Stimulated activated CD4-positive, alpha-beta T cell treated with anti-CD3 and anti-CD28 coated beads, Interleukin-1b, Interleukin-23, amount 100 ng/mL, for 1 hour (primary cell): ENCODE measurements at regions not wholly inside any gene's neighbourhood (a gene's known extent, or its start where the extent isn't known, plus 50 kb on each side); places are given as distances from the start of the nearest gene placed in this dataset.

Experiments used
- DNase-seq, 2 donors: peaks; one replicate each; pipeline ENCODE4 v3.0.0-alpha.2; 2020; ENCODE audit warnings: low read depth in 2 of 2

DNA sequence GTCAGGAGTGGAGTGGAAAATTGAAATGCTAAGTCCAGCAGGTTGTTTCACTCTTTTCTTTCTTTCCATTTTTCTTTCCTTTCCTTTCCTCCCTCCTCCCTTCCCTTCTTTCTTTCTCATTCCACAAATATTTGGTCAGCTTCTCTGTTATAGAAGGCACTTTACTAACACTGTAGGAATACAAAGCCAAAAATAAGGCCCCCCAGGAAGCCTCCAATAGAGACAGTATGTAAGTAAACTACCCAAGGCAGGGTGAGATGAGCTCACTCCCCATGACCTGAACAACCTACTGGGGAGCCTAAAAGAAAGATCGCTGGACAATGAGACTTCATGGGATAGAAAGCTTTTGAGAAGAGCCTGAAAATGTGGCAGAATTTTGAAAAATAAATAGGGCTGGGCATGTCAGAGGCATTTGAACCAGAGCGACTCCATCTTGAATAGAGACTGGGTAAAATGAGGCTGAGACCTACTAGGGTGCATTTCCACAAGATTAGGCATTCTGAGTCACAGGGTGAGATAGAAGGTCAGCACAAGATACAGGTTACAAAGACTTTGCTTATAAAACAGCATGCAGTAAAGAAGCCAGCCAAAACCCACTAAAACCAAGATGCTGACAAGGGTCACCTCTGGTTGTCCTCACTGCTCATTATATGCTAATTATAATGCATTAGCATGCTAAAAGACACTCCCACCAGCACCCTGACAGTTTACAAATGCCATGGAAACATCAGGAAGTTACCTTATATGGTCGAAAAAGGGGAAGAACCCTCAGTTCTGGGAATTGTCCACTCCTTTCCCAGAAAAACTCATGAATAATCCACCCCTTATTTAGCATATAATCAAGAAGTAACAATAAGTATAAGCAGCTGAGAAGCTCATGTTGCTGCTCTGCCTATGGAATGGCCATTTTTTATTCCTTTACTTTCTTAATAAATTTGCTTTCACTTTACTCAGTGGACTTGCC is 158.9 kb upstream of the EGFLAM start:
- DNase-seq, result no peak

DNA sequence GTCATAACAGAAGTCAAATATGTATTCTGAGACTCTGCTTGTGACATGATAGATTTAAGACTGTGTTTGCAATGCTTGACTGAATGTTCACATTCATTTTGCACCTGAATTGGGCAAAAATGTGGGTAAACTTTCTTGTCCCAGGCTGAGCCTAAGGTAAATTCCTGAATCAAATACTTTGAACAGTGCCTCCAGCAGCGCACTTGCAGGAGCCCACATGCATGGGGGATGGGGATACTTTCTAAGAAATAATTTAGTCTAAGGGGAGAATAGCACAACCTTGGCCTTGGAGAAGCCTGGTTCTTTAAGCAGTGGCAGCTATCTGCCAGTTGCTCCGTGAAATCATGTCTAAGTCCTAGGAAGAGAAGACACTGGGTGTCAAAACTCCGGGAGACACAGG is 163.5 kb upstream of the EGFLAM start:
- DNase-seq, result no peak

DNA sequence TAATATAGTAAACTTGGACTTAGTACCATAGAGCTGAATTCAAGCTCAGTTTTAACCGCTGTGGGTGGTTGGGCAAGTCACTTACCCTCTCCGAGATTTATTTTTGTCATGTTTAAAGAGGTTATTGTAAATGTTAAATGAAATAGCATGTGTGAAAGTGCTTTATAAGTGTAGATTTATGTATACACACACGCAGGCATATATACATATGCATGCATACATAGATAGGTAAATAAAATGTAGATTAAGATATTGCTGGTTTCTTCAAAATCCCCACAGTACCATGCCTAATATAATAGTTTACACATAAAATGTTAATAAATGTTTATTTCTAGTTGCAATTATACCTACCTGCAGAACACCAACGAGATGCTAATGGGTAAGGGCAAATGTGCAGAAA is 164.5 kb upstream of the EGFLAM start:
- DNase-seq, result no peak

DNA sequence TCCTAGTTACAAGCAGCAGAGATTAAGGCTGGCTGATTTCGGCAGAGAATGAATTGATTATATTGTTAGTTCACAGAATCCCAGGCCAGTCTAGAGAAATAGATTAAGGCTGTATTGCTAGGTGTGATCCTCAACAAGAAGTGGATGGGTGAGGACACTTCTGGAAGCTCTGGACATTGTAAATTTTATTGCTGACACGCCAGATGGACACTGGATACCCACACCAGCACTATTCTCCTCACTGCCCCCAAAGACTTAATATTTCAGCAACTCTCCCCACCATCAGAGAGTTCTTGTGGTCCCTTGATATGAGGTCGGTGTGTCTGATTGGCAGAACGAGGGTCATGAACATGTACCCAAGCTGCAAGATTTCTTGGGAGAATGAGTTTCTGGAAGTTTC is 171.6 kb upstream of the EGFLAM start:
- no peak for DNase-seq

DNA sequence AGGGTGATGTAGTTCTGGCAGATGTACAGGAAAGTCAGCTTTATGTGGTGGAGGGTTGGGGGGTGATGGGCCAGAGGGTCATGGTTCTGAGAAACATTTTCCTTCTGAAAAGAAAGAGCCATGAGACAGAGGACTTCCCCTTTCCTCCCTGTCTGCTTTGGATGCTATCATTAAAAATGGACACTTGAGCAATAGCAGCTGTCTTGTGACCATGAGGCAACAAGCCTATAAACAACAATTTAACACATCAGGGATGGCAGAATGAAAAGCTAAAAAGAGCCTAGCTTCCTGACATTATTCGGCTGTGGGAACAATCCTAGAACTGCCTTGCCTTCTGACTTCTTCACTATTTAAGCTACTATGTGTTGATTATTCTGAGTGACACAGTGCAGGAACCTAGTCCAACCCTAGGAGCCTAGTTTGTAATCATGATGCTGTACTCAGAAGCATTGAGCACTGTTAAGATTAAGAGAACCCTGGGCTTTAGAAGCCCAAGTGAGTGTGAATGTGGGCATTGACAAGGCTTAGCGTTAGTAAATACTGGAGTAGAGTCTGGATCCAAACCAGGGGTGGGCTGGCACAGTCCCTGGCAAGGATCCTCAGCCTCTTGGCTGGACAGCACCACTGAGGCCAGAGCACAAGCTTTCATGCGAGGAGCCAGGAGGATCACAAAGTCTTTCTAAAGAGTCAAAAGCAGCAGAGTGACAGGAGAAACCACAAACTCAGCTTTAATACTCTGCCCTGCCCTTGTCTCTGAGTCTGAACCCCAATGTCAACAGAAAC is 178.5 kb upstream of the EGFLAM start:
- DNase-seq, result no peak

DNA sequence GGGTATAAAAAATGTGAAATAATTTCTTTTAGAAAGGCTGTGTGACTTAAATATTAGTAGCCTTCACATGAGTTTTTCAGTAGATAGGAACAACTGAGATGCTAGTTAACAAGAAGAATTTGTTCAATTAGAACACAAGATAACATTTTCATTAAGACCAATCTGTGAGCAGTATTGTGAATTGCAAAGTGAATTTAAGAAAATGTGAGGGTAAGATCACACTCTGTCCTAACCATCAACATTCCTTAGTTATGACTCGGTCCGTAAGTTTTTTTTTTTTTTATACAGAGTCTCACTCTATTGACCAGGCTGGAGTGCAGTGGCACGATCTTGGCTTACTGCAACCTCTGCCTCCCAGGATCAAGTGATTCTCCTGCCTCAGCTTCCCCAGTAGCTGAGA is 180.2 kb upstream of the EGFLAM start:
- no peak for DNase-seq

DNA sequence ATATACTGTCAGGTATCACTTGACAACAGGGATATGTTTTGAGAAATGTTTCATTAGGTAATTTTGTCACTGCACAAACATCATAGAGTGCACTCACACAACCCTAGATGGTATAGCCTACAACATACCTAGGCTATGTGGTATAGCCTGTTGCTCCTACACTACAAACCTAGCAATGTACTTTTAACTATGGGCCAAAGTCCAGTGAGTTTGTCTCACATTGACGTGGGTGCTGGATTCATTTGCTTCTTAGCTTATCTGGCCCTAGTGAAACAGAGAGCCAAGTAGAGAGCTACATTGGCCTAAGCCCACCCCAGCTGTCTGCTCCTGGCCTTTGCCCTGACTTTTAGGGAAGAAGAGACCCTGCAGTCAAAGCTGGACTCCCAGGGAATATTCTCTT is 180.7 kb upstream of the EGFLAM start:
- DNase-seq, result no peak

DNA sequence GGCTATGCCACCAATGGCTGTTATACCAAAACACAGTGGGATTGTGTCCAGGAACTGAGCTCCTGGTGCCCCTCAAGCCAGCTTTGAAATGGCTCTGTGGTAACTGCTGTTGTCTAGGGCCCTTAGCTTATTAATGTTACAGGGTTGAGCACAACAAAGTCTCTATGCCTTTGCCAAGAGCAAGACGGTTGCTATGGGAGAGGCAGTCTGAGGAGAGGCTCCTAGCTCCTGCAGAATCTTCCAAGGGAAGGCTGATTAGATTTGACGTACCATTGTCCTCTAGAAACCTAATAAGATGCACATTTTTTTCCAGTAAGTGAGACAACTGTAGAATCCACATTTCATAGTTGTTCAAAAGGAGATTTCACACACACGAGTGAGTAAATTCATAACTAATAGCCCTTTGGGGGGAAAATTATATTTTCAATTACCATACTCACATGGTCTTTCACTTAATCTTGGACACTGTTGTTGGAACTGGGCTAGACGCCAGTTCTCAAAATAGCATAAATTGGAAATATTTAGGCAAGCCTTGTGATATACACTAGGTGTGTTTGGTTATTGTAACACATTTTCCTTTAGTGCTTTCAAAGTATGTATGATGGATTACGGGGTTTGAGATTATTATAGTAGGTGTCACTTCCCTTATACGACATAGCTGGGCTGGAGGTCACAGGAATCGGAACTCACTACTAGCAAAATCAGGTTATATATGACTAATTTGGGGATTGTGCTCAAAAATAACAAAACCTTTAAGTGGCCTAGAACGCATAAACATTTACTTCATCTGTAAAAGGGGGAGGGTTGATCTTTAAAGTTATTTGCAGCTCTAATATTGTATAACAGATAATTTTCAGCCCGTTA is 186.3 kb upstream of the EGFLAM start:
- no peak for DNase-seq

DNA sequence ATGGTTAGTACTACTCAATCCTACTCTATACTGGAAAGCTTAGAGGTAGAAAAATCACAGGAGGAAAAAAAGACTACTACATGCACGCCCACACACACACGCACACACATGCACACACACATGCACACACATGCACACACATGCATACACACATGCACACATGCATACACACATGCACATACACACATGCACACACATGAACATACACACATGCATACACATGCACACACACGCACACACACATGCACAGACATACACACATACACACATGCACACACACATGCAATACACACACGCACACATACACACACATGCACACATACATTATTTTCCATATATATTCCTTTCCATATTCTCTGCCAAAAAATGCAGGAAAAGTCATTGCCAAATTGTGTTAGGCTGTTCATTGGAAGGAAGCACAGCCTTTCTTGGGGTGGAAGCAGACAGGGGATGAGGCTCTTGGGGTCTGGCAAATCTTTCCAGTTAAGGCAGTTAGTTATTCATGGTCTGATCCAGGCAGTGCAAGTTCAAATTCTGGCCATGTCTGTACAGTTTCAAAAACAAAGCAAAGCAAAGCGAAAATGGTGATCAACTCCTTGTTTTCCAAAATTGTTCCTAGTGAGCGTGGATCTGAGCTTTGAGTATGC is 187.9 kb upstream of the EGFLAM start:
- DNase-seq, result no peak

DNA sequence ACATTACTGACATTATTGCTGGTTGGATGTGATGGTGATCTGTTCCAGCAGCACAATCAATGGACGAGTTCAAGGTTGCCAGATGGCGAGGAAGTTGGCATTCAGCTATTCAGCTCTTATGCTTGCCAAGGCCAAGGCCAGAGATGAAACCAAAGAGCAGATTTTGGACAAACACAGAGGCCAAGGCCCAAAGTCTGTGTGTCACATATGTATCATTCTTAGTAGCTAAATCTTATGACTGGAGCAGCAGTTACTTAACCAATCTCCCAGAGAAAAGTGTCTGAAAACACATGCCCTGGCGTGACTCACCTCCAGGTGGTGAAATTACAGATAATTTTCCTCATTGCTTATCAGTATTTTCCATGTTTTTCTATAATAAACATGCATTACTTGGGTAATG is 189.0 kb upstream of the EGFLAM start:
- DNase-seq, result no peak

DNA sequence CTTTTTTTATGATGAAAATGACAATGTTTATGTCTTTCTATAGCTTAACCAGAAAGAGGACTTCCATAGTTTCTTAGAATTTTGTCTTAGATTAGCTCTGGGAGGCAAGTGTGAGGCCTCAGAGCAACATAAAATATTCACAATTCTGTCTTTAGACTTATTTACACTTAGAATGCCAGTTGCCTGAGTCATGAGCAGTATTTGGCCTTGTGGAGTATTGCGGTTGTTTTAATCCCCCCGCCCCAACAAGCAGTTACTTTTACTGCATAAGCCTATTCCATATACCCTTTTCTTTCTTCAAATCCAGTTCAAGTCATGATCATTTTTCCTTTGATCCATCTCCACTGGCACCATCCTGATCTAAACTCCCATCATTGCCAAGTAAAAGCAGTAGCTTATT is 198.0 kb upstream of the EGFLAM start:
- DNase-seq, result no peak

DNA sequence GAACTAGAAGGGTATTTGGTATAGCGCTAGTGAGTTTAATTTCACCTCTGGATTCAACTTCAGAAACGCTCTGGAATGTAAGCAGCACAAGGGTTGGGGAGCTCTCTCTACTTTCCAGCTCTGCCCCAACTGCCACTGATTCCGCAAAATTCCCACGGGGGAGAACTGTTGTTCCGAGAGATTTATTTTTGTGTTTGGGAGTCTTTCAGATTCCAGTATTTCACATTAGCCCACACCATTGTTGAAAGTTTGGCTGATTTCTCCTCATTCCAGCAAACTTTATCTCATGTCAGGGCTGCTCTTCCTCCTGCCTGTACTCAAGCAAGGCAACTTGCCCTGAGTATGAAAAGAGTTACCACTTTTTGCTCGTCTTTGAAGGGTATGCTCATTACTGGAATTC is 198.5 kb upstream of the EGFLAM start:
- DNase-seq, result no peak

DNA sequence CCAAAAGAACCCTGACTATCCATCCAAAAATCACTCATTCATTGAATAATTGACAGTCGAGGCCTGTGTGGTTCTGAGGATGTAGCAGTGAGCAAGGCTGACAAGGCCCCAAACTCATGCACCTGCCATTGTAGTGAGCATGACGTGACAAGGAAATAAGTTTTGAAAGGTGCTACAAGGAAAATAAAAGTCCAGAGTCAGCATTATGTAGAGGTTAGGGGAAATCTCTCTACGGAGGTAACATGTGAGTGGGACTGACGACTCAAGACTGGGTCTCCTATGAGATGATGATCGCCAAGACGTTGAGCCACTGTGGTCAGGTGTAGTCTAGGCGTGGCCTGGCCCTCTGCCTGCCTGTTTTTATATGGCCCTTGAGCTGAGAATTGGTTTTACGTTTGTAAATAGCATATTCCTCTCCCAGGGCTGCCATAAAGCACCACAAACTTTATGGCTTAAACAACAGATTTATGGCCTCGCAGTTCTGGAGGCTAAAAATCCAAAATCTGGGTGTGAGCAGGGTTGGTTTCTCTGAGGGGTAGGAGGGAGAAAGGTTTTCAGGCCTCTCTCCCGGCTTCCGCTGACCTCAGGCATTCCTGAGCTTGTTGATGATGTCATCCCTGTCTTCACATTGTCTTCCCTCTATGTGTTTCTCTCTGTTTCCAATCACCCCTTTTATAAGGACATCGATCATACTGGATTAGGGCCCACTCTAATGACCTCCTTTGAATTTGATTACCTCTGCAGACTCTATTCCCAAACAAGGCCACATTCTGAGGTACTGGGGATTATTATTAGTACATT is 206.4 kb upstream of the EGFLAM start:
- no peak for DNase-seq

DNA sequence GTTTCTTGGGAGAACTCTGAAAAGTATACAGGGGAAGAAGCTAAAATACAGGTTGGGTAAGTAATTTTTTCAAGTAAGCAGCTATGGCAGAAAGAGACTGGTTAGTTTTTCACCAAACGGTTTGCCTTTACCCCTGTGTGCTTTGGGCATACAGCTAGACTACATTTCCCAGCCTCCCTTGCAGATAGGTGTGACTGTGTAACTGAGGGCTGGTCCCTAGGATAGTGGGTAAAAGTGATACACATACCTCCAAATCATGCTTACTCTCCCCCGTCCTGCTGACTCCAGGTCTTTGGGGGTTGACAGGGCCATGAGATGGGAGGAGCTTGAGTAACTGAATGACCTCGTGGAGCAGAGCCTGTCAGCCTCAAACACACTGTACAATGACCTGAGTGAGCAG is 208.6 kb upstream of the GDNF start:
- no peak for DNase-seq

DNA sequence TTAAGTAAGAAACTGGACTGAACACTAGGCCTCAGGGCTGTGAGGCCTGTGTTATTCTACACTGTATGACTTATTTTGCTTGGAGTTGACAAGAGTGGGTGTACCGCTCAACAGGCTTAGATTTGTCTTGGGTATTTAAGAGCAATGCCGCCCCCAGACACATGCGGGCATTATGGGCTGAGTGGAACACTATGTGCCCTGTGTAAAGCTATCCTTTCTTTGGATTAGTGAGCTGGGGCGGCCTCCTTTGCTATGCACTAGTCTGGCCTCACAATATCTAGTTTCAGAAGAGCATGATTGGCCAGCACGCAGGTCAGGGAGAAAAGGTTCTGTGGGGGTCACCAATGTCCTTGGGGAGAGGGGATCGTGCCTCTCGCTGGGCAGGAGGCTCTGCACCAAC is 206.3 kb upstream of the GDNF start:
- DNase-seq, result no peak

DNA sequence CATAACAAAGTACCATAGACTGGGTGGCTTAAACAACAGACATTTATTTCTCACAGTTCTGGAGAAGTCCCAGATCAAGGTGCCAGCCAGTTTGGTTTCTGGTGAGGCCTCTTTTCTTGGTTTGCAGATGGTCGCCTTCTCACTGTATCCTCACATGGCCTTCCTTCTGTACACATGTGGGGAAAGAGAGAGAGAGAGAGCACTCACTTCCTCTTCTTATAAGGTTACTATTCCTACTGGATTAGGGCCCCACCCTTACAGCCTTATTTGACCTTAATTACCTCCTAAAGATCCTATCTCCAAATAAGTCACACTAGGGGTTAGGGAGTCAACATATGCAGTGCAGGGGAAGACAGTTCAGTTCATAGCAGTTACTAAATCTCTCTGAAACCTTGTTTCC is 205.6 kb upstream of the GDNF start:
- no peak for DNase-seq

DNA sequence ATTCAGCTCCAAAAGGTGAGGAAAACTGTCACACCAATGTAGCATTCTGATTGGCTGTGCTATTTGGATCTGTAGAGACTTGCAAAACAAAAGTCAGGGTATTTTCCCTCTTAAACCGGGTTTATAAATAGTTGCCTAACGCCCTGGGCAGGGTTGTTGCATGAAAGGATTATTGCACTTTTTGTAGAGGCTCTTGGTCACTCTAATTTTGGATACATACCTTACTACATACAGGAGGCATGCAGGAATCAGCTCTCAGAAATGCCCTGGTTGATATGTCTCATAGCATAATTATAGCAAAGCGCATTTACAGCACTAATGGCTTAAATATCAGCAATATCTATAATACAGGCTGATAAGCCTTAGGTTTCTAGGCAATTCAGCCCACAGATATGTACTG is 200.0 kb upstream of the GDNF start:
- DNase-seq, result no peak

DNA sequence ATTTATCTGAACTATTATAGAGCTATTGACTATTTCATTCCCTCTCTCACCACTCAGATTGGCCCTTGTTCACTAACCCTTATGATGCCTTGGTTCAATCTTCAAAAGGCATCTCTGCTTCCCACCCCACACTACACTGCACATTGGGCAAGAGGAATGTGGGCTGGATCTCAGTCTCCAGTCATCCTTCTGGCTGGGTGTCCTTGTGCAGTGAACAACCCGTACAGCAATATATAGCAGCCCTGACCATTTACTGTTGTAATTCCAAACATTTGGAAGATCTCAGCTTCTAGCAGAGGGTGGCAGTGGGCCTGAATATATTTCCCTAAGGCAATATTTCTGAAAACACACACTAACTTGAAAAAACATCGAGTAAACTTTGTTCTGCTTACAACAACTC is 199.2 kb upstream of the GDNF start:
- DNase-seq, result no peak

DNA sequence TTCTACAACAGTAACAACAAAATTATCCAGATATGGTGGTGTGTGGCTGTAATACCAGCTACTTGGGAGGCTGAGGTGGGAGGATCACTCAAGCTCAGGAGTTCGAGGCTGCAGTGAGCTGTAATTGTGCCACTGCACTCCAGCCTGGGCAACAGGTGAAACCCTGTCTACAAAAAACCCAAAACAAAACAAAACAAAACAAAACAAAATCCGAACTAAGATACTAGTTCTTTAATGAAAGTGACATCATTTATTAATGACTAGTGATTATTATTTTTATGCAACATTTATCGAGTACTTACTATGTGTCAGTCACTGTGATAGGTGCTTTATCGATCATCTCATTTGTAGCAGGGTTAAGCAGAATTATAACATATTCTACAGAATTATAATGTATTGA is 196.9 kb upstream of the GDNF start:
- no peak for DNase-seq

DNA sequence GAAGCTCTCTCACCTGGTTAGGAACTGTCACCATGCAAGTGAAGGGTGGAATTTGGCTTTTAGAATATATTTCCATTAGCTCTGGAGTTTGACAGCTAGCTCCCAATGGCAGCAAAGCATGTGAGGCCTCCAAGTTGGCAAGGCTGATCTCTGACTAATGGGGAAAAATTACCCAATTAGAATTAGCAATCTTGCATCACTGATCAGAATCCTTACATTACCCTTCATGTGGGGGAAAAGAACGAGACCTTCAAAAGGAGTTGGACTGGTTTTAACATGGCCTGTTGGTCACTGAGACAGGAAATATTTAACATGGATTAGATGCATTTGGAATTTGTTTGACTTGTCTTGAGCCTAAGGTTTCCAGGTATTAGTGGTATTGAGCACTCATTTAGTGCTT is 192.3 kb upstream of the GDNF start:
- no peak for DNase-seq

DNA sequence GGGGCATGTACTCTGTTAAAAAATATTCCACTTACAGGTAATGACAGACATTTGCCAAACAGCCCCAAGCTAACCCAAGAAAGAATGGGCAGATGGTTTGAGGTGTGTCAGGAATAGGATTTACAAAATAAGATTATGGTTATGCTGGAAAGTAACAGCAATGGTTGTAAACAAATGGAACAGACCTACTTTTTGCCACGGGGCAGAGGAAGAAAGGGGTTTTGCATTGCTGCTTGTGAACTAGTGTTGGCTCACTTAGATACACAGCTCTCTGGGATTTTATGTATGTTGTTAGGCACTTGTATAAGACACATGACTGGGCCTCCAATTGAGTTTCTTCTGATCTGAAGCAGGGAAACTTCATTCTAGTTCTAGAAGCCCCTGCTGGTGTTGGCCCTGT is 191.5 kb upstream of the GDNF start:
- DNase-seq, result no peak
